ENCODE measurements at regions not wholly inside any gene's neighbourhood (a gene's known extent, or its start where the extent isn't known, plus 50 kb on each side); places are given as distances from the start of the nearest gene placed in this dataset.
A peak's percentile ranks its signal among the peaks of the same experiment; 100 is the strongest.
"Not testable (repeated sequence)": the region's sequence is repeated elsewhere in the genome, so short reads cannot be mapped to it uniquely, and the experiment has no call there.

DNA sequence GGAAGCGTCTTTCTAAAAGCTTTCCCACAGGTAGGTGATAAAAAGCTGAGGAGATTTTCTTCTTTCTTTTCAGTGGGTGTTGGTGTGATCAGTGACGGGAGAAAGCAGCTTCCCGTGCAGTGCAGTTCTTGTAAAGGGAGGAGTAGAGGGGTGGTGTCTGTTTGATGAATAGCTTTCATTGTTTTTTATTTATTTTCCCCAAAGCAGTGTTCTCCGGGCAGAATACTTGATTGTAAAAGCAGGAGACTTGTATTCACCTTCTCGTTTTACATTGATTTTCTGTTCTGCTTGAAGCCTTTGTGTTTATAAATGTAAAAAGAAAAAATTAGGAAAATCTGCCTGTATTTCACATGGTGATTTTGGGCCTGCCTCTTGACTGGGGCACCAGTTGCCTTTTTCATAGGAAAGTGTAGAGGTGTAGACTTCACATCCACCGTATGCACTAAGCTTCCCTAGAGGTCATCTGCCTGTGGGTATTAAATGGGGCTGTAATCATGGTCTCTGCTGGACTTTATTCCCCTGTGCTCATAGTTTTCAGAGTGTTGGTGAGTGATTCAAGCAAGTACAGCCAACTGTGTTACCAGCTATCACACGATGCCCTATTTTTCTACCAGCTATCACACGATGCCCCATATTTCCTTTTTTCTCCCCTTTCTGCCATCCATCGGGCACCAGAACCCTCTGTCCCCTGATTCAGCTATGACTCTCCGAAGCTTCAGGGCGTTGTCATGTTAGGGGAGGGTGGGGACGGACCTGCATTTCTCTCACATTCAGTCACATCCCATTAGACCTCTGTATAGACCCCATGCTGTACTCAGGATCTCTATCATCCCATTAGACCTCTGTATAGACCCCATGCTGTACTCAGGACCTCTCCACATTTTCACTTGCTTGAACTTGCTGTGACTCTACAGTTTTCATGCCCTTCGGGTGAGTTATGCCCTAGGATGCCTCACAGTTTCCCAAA lies 526.5 kb downstream of the TRIML1 start:
- no peak for DNase-seq (ENCODE audit: low read depth)

- not testable (repeated sequence) for DNase-seq (ENCODE audit: low read depth)
Observed at GRCh38 chr4:188678691-188679090, 539.5 kb downstream of the TRIML1 start.

GRCh38 chr4:188680004-188680666 lies 540.9 kb downstream of the TRIML1 start:
- no peak for DNase-seq (ENCODE audit: low read depth)

DNA sequence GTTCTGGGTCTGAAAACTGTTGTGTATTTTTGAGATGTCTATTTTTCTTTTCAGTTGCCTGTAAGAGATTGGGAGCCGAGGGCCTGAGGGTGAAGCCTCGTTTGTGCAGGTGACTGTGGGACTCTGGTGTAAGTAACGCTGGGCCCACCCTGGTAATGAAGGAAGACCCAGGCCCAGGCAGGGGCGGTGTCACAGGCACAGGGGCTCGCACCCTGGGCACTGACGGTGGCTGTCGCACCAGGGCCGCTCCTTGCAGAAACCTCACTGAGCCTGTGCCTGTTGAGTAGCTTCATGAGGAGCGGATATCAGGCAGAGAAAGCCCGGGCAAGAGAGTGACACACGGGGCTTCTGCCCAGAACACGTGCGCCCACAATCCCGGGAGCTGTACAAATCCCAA lies 541.4 kb downstream of the TRIML1 start:
- DNase-seq (ENCODE audit: low read depth): no peak

DNA sequence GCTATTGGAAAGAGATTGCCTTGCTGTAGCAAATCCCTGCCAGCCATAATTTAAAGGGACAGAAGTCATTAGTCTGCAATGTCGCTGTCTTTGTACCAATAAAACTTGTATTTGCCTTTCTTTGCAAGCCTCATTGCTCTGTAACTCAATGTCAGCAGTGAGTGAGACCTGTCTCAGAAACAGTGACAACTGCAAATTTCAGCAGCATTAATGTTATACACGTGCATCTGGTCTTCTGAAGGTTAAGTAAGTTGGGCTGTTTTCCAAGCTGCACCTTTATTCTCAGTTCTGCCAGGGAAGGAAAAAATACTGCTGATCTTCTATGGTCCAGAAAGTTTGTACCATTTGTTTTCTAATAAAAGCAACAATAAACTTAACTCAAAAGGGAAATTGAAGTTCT lies 543.1 kb downstream of the TRIML1 start:
- DNase-seq (ENCODE audit: low read depth): no peak

DNA sequence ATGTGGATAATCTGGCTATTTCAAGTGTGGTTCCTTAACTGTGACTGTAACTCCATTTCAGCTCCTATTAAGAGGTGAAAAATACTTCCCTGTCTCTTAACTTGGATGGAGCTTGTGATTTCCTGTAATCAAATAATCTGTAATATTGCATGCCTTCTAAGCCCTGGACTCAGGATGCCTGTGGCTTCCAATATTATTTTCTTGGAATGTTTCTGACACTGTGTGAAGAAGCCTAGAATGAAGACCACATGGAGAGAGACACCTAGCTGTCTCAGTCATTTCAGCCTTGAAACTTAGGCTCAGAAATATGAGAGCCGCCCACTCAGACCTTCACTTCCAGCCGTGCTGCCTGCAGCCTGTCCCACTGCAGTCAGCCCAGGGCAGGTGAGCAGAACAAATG lies 544.3 kb downstream of the TRIML1 start:
- DNase-seq (ENCODE audit: low read depth): no peak

GRCh38 chr4:188688956-188689355 lies 549.7 kb downstream of the TRIML1 start:
- no peak for DNase-seq (ENCODE audit: low read depth)

DNA sequence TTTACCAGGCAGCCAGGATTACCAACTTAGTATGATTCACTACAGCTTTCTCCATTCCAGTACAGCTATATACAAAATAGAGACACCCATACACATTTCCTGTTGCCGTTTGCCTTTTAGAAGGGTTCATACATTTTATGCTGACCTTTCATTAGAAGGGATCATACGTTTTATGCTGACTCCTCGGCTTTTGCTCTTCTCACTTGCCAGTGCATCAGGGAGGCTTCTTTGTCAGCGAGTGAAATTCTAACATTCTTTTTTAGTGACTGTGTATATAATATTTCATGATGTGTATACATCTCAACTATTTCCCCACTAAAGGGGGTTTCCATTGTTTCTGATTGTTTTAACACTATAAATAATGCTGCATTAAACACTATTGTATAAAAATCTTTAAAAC lies 552.6 kb downstream of the TRIML1 start:
- DNase-seq (ENCODE audit: low read depth): peak; percentile 18

- no peak for DNase-seq (ENCODE audit: low read depth)
Observed at GRCh38 chr4:188695261-188695660, 556.0 kb downstream of the TRIML1 start.

DNA sequence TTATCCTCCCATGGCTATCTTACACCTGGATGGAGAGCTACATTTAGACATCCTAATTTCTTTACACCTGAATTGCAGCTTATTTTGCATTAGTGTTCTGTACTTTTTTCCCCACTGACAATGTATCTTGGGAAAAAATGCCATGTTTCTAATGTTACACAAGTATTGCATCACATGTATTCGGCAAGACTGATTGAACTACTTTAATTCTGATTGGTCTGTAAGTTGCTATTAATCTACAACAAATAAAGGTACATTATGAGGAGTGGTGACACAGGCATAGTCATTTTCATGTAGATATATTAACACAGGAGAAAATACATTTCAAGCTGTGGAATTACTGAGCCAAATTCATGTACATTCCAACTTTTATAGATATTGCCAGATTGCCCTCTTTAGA lies 558.0 kb downstream of the TRIML1 start:
- no peak for DNase-seq (ENCODE audit: low read depth)

GRCh38 chr4:188701952-188702351 lies 562.7 kb downstream of the TRIML1 start:
- DNase-seq (ENCODE audit: low read depth): no peak

- no peak for DNase-seq (ENCODE audit: low read depth)
Observed at GRCh38 chr4:188704288-188704687, 565.0 kb downstream of the TRIML1 start.

- DNase-seq (ENCODE audit: low read depth): no peak
Observed at GRCh38 chr4:188707036-188707435, 567.8 kb downstream of the TRIML1 start.

DNA sequence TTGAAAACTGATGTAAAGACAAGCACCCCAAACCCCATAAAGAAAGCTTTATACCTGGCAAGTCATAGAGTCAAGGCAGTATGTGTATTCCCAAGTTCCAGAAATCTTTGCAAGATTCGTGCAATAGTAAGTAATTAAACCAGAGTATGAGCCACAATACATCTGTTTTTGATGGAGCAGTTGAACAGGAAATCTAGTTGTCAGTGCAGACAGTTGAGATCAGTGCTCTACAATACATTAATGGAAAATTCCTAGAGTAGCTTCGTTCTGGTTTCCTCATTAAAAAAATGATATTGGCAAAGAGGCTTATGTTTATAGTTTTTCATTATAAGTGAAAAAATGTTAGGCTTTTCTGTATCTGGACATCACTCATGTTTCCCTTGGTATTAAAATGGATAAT lies 575.3 kb downstream of the TRIML1 start:
- DNase-seq (ENCODE audit: low read depth): peak; percentile 28

DNA sequence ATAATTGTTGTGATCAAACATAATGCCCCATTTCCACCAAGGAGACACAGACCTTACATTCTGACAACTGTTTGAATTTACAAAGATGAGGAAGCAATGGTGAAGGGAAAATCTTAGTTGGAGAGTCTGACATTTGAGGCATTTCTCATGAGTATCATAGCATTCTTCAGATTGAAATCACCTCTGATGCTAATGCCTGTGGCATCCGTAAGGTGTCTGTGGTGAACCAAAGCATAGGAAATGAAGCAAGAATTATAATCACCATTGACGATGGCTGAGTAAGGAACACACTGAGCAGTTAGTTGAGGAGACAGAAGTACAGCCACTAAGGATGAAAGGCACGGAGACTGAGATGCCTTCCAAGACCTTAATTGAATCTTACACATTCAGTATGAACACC lies 575.7 kb downstream of the TRIML1 start:
- no peak for DNase-seq (ENCODE audit: low read depth)

DNA sequence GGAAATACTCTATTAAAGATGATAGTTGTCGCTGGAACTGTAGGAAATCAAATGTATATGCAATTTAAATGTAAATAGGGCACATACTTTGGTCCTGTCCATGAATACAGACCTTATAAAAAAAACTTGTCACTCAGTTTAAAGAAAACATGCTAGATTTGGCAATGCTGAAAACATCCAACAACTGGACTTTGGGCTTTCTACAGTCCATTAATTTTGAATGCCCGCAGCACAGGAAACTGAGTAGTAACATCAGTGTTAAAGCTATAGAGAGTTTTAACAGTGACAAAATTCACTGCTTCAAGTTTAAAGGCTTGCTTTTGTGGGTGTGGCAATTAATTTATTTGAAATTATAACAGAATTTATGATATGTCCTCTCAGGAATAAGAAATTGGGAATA lies 578.4 kb downstream of the TRIML1 start:
- no peak for DNase-seq (ENCODE audit: low read depth)

DNA sequence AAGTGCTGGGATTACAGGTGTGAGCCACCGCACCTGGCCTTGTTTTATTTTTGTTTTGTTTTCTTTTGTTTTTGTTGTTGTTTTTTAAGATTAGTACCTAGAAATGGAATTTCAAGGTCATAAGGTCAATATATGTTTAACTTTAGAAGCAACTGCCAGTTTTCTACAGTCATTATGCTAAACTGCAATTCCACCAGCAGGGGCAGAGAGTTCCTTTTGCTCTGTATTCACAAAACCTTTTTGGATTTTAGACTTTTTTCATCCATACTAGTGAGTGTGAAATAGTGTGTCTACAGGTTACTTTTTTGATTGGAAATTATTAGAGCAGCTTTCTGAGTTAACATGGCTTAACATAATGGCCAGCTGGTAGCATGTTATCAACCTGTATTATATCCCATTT lies 580.6 kb downstream of the TRIML1 start:
- DNase-seq (ENCODE audit: low read depth): no peak

DNA sequence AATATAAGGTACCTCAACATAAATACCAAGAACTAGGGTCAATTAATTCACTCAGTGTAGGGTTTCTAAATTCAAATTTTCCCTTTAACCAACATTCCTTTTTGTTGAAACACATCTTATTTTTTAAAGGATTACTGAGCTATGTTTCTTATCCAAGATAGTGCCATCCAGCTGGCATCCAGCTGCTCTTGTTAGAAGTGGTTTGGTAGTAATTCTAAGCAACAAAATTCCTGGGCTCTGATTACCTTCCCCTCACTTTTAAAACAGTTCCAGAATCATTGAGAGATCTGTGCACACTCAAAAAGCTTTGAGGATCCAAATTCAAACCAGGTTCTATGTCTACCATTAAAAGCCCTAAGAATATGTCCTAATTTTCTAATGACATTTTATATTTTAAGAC lies 583.7 kb downstream of the TRIML1 start:
- DNase-seq (ENCODE audit: low read depth): no peak

GRCh38 chr4:188727746-188728145 lies 588.5 kb downstream of the TRIML1 start:
- no peak for DNase-seq (ENCODE audit: low read depth)

GRCh38 chr4:188728359-188728758 lies 589.1 kb downstream of the TRIML1 start:
- DNase-seq (ENCODE audit: low read depth): no peak

DNA sequence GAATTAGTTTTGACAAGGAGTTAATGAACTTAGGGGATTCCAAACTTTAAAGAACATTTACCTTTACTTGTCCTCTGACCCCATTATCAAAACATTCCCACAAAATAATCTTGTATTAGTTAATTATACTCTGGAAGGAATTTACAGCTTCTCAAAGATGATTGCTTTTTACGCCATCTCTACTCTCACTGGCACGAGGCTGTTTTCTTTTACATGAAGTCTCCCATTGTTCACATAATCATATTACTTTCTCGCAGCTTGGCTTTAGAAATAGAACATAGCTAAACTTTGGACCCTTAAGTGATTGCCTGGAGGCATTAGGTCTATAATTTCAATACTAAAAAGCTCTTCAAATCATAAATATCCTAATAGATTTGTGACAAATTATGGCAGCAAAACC lies 592.9 kb downstream of the TRIML1 start:
- no peak for DNase-seq (ENCODE audit: low read depth)

DNA sequence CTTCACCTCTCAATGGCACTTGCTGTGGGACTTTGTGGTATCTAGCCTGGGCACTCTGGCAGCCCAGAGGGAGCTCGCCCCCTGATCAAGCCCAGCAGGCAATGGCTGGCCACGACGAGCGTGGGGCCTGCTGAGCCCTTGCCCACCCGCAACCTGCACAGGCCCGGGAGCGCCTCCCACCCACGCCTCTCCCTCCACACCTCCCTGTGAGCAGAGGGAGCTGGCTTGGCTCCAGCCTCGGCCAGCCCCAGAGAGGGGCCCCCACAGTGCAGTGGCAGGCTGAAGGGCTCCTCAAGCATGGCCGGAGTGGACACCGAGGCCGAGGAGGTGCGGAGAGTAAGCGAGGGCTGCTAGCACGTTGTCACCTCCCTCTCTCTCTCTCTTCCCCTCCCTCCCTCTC lies 595.8 kb downstream of the TRIML1 start:
- DNase-seq (ENCODE audit: low read depth): no peak

DNA sequence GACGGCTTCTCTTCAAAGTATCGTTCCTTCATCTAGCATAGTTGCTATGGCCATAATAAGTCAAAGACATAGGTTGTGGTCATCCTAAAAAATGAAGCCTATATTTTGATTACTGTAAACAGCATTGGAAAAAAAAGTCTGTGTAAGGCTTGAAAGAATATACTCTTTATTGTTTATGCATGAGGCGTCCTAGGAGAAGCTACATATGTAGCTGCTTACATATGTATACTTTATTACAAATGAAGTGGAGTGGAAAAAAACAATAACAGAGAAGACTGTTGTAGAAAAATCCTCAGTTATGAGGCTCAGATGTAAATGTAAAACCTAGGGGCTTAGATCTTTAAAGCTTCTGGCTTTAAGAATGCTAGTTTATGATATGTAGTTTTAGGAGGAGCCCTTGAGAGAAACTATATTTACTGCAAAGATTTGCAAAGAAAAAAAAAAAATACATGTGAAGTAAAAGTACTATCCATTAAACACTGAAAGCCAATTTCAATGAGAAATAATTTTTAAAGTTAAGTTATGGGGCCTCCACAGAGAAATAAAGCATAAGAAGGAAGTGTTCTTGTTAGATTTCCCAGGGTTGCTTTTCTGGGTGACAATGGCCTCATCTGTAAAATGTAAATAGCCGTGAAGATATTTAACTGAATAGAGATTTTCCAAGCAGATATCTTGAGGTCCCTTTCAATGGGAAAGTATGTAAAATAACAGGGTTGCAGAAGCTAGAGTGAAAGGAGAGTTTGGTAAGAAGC lies 598.2 kb downstream of the TRIML1 start:
- no peak for DNase-seq (ENCODE audit: low read depth)

All from fibroblast of the conjunctiva (primary cell).